GM21515 (cell line): ENCODE measurements at regions not wholly inside any gene's neighbourhood (a gene's known extent, or its start where the extent isn't known, plus 50 kb on each side); places are given as distances from the start of the nearest gene placed in this dataset.

Source experiments
- ATAC-seq: cut with Tn5 transposase; IDR thresholded peaks from one replicate; pipeline ENCODE4 v1.9.1; 2021; ENCODE audit not compliant: unreplicated experiment

- no peak for ATAC-seq
Measured at GRCh38 chr16:51556694-51557340, 405.7 kb upstream of the SALL1 start.

- no peak for ATAC-seq
Measured at GRCh38 chr16:51553910-51554309, 402.8 kb upstream of the SALL1 start.

DNA sequence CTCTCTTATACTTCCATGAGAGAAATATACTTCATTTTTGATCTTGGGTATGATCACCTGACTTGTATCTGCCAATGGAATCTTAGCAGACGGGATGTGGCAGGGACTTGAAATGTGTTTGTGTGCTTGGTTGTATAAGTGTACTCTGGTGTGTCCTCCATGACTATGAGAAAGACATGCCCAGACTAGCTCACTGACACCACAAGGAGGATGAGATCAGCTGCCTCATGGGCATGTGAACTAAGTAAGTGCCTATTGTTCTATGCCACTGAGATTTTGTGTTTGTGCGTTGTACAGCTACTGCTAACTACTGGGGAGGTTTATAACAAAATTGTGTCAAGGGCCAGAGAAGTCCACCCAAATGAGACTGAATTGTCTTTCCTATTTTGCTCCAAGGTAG lies 402.2 kb upstream of the SALL1 start:
- no peak for ATAC-seq

- ATAC-seq: no peak
Measured at GRCh38 chr16:51550800-51551347, 399.8 kb upstream of the SALL1 start.

GRCh38 chr16:51549836-51550235 lies 398.8 kb upstream of the SALL1 start:
- ATAC-seq: no peak

- no peak for ATAC-seq
Measured at GRCh38 chr16:51545951-51546350, 394.9 kb upstream of the SALL1 start.

DNA sequence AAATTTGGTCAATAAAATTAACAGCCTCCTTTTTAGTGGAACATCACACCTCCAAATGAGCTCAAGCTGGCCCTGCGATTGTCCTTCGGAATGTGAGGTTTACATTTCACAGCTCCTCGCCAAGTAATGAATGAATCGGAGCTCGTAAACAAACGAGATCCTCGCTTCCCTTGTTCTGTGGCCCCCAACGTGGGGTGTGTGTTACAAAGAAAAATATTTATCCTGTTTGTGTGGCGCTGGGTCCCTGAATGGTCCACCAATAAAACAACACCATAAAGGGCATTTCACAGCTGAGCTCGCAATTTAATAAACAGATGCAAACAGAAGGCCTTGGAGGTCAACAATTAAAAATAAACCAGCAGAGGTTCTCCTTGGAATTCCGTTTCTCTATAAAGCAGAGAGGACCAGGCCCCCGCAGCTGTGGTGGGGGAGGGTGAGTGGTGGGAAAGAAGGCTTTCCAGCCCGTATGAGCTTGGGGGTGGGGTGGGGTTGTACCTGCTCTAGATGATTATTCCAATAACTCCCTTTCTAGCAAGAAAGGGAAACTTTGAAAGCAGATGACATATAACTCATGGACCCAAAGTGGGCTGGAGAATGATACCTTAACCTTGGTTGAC lies 393.9 kb upstream of the SALL1 start:
- ATAC-seq: no peak

DNA sequence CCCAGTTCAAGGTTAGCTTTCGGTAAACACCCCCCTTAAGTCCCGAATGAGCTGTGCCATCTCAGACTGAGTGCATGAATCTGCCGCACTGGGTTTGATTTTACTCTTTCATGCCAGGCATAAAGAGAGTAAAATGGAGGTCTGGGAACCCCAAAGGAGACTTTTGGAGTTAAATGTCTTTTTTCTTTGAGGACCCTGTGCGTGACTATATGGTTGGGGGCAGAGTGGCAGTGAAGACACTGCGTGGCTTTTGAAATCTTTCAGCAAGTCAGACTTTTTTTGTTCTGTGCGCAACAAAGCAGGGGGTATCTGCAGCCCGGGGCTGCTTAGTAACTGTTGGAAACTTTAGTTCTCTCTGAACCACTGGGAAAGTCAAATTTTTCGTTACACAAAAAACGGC lies 392.9 kb upstream of the SALL1 start:
- no peak for ATAC-seq

GRCh38 chr16:51542981-51543815 lies 392.1 kb upstream of the SALL1 start:
- ATAC-seq: no peak

DNA sequence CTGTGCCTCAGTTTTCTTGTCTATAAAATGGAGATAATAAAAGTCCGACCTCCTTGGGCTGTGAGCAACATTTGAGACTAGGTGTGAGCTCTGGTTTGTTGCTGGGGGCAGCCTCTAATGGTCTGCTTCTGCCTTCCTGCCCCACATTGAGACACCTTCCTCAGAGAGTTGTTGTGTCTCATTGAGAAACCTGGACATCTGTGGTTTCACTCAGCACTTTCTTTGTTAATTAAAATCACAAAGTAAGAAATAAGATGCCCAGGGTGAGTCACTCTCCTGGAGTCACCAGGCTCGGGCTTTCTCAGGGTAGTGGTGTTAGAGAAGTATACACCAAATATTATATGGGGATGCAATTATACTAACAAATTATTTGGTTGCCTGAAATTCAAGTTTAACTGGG lies 389.2 kb upstream of the SALL1 start:
- no peak for ATAC-seq

GRCh38 chr16:51538707-51539498 lies 387.8 kb upstream of the SALL1 start:
- ATAC-seq: no peak

DNA sequence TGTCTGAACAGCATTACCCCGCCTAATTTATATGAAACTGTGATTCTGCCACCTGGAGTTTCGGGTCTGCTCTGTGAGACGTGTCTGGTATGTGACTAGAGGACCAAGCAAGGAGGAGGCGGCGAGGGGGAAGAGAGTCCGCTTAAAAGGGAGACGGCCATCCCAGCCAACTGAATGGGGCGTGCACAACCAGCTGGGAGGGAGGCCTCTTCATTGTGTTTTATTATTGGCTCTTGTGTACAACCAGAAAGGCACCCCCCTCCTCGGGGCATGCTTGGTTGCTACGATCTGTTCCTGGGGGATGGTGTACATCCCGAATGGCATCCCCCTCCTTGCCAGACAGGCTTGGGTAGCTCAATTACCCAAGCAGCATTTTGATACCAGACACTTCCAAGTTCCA lies 384.5 kb upstream of the SALL1 start:
- ATAC-seq: no peak

DNA sequence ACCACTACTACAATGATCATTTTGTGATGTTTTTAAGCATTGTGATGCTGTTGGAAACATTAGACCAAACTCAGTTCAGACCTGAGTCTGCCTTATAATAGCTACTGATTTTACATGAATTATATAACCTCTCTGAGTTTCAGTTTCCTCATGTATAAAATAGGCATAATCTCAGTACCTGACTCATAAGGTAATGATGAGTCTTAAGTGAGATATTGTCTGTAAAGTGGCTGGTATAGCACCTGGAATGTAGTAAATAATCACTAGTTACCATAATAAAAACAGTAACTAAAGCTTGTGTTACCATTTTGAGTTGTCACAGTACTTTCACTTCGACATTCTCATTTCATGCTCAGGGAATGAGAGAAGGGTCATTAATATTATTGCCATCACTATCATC lies 381.5 kb upstream of the SALL1 start:
- ATAC-seq: no peak

- ATAC-seq: no peak
Measured at GRCh38 chr16:51531271-51531670, 380.2 kb upstream of the SALL1 start.

DNA sequence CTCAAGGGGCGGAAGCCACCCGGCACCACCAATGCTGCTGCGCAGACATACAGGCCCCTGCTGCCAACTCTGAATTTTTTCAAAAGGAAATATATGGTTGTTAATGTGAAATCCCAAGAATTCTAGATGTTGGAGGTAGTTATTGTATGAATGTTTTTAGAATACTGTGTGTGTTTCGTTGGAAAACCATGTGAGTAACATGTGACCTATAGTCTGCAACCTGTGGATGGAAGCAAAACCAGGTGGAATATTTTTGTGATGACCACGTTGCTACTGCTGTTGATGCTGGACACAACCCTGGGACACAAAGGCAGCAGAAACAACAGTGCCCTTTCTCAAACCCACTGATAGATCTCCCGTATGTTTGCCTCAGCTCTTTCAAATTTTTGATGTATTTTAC lies 376.3 kb upstream of the SALL1 start:
- no peak for ATAC-seq

DNA sequence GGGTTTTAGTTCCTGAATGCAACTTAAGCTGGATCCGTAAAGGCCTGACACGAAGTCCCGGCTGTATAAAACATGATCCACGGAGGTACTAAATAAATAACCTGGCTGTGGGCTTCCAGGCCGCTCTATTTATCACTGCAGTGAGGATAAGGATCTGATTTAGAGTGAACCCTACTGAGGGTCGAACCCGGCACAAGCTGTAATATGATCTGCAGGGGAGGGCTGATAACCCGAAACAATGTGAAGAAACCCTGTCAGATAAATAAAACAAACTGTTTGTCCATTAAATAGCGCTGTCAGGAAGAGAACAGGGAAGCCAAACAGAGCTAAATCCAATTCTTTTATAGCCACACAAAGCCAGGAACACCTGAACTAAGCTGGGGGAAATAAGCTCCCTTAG lies 375.6 kb upstream of the SALL1 start:
- ATAC-seq: no peak

DNA sequence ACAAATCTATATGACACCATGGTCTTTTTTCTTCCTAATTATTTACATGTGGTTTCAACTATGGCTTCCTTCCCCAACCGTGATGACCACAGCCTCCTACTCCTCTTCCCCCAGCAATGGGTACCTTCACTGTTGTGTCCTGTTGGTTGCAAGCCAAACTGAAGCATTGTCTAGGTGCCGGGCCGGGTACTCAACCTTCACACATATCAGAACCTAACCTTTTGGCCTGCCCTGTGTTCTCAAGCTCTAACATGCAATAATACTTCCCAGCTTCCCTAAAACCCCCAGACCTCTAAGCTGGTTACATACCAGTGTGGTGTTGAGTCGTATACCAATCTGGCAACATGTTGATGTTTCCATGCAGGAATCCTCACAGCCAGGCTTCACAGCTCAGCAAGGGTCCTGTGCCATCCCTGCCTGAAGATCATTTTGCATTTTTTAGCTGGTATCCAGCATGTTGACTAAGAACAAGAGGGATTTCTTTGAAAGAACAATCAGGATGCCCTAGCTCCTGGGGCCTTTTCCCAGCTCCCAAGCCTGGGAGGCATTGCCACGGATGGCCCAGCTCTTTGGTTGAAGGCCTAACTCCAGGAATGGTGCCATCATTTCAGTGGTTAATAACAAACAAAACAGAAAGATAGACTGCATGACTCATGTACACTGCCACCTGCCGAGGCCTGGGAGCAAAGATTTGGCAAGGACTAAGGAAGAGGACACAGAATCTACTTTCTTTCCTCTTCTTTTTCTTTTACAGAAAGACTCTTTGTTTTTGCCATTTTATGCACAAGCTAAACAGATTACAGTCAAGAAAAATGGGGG lies 373.7 kb upstream of the SALL1 start:
- ATAC-seq: no peak

- no peak for ATAC-seq
Measured at GRCh38 chr16:51524070-51524469, 373.0 kb upstream of the SALL1 start.

DNA sequence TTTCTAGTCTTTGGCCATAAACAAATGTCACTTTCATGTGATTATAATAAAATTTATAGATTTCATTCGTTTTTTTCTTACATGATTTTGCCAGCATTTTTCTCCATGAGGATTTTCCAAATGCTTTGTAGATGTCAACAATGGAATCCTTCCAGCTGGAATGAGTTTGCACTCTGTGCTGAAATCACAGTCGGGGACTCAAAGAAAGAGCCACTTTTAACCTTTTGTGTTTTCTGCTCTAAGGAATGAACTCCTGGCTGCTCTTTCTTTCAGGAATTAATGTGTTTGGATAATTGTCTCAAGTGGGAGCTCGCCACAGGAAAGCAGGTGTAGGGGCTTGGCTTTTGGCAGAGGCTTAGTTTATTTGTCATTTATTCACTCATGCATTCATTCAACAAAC lies 372.3 kb upstream of the SALL1 start:
- no peak for ATAC-seq

DNA sequence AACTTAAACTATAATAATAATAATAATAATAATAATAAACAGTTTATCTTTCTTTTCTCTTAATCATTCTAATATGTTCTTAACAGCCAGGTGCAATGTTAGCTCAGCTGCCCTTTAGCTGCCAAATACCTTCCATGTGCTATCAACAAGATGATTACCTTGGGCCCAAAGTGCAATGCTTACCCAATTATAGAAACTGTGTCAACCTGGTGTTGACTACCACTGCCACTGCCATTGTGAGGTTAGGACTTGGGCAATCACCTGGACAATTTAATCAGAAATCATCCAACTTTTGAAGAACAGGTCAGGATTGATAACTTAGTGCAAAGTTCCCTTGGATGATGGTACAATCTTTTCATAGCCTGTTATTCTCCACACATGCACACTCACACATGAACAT lies 371.8 kb upstream of the SALL1 start:
- ATAC-seq: no peak
